GM18867 (cell line): ENCODE measurements at regions not wholly inside any gene's neighbourhood (a gene's known extent, or its start where the extent isn't known, plus 50 kb on each side); places are given as distances from the start of the nearest gene placed in this dataset.

Source experiments
- ATAC-seq: cut with Tn5 transposase; IDR thresholded peaks from one replicate; pipeline ENCODE4 v1.9.1; 2021; ENCODE audit warnings: mild to moderate bottlenecking, moderate library complexity; ENCODE audit not compliant: unreplicated experiment

DNA sequence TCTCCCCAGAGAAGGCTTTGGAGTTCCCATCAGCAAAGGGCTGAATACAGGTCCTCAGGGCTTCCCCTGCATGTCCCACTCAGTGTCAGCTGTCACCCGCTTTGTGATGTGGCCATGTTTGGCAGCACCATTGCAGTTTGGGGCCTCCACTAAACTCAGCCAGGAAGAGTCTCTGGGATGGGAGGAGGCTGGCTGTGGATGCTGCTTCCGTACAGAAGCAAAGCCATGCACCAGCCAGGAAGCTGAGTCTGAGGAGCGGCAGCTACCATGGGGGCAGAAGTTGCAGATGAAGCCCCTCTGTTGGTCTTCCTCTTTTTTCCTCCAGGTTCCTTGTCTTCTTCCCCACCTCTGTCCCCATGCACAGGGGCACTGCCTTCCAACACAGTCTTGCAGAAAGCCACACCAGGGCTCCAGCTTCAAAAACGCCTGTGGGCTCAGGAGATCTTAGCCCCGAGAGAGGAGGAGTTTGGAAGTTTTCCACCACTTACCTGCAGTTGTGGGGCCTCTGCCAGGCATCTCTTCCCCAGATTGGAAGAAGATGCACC lies 416.8 kb downstream of the NPHP4 start:
- no peak for ATAC-seq

DNA sequence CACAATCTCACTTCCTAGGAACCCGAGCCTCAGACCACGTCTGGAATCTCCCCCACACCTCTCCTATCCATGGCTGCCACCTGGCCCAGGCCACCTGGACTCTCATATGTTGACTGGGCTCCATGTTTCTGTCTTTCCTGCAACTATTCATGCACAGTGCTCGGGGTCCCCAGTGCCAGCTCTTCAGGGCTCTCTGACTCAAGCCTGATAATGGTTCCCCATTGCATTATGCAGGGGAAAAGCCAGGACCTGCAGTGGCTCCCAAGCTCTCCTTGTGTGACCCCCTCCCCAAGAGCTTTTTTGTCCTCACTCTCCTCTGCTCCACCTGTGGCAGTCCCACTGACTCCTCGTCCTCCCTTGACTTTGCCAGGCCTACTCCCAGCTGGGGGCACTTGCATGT lies 417.6 kb downstream of the NPHP4 start:
- no peak for ATAC-seq

DNA sequence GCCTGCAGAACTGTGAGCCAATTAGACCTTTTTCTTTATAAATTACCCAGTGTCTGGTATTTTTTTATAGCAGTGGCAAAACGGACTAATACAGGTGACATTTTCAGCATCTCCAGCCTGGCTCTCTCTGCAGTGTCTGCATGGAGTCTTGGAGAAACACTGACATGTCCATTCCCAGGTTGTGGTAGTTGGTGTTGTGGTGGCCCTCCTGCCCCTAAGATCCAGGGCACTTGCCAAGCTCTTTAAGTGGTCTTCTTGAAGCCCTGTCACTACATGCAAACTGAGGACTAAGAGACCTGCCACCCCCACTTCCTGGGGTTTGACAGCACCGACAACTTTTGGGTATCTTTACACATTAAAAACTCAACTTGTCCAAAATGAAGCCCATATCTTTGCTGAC lies 419.4 kb downstream of the NPHP4 start:
- no peak for ATAC-seq

DNA sequence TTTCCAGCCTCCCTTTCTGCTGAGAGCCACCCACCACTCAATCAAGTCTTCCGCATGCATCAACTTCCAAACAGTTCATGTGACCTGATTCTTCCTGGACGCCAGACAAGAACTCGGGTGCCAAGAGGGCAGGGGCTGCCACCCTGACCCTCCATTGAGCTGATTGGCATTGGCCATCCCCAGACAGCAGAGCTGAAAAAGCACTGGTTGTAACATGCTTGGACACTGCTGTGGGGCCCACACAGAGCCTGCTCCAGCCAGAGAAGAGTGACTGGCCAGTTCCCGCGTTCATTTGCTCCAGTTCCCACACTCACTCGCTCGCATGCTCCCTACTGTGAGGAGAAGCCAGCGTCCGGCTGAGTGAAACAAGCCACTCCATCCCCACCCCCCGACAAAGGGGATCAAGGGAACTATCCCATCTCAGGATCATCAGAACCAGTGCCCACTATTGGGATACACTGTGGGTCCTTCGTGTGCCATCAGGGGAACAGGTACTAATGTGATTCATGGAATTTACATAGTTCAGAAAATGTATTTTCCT lies 420.3 kb downstream of the NPHP4 start:
- ATAC-seq: no peak

DNA sequence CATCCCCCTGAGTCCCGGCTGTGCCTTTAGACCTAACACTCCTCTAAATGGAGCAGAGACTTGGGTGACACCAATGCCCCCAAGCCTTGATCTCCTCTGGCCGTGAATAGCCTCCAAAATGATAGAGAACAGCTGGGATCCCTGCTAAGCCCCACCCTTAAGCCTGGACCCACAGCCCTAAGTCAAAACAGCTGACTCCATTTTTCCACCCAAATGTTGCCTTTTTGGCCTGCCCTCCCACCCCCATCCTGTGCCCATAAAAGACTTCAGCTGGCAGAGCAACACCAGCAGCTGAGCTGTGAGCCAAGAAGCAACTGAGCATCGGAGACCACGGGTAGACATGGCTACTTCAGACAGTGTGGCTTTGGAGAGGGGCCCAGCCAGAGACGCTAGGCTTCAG lies 420.8 kb downstream of the NPHP4 start:
- ATAC-seq: no peak

DNA sequence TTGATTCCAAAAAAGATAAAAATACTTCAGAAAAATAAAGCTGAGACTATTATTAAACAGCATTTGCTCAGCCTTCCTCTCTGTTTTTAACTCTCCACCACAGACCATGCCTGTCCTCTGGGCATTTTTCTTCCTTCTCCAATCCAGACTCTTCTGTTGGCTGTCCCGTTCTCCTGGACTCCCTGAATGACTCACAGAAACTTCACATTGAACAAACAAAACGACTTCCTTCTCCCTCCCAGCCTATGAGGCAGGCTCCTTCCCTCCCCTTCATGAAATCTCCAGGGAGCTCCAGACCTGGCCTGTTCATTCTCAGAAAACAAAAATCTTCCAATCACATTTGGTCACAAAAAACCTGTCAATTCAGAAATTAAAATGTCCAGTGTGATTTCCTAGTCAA lies 421.3 kb downstream of the NPHP4 start:
- no peak for ATAC-seq

DNA sequence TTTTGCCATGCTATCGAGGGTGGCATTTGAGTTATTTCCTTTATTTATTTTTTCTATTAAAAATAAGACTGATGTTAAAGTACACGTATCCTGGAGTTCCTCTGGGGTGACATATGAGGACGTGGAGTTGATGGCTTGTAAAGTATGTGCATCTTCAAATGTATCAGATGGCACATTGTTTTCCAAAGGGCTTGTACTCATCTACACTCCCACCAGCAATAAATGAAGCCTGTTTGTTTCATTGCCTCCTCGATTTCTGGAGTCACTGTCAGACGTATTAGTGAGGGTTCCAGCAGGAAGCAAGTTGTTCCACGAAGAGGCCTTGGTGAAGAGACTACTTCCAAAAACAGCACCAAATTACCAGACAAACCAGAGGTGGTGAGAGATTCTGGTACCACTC lies 423.9 kb downstream of the NPHP4 start:
- no peak for ATAC-seq

DNA sequence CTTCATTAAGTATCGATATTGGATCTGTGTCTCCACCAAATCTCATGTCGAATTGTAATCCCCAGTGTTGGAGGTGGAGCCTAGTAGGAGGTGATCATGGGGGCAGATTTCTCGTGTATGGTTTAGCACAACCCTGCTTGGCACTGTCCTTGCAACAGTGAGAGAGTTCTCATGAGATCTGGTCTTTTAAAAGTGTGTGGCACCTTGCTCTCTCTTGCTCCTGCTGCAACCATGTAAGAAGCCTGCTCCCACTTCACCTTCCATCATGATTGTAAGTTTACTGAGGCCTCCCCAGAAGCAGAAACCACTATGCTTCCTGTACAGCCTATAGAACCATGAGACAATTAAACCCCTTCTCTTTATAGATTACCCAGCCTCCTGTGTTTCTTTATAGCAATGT lies 424.4 kb downstream of the NPHP4 start:
- ATAC-seq: no peak

DNA sequence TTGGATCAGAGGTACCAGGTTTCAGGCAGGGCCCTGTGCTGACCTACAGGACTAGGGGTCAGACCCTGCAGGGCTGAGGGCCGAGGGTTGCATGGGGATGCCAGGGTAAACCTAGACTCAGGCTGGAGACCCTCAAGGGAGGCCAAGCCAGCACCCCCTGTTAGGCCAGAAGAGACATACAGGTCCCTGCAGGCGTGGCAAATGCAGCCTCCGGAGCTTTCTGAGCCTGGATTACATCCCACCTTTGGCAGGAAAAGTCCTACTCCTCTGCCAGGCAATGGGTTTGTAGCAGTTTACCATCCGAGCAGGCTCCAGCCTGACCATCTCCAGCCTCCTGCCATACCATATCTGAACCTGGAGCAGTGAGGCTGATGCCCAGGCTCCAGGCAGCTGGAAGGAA lies 425.3 kb downstream of the NPHP4 start:
- ATAC-seq: no peak

DNA sequence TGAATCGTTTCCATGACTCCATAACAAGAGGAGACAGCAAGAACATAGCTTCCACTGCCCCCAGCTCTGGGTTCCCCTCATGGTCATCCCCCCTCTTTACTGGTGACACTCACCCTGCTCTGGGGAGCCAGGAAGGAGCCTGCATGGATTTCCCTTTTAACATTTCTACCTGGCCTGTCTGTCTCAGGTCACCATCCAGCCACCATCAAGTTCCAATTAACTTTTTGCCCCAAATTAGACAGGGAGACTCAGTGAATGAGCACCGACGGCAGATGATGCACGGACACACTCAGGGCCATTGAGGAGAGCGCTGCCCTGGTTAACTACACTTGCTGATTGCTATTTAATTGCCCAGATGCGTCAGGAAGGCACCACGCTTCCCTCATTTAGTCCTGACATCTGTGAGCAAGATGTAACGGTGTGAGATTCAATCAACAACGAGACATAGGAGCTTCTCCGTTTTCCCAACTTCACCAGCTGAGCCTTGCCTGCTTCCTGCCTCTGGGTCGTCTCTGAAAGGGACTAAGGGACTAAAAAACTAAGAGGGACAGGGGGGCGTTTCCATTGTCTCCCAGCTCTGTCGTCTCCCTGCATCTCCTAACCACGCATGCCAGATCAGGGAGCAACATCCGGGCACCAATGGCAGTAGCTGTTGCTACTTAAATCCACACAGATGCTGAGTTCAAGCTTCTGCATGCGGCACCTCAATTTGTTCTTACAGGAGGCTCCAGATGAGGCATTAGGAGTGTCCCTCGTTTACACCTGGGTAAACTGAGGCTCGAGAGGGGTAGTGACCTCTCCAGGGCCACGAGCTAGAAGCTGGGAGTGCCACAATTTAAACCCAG lies 426.7 kb downstream of the NPHP4 start:
- ATAC-seq: no peak

DNA sequence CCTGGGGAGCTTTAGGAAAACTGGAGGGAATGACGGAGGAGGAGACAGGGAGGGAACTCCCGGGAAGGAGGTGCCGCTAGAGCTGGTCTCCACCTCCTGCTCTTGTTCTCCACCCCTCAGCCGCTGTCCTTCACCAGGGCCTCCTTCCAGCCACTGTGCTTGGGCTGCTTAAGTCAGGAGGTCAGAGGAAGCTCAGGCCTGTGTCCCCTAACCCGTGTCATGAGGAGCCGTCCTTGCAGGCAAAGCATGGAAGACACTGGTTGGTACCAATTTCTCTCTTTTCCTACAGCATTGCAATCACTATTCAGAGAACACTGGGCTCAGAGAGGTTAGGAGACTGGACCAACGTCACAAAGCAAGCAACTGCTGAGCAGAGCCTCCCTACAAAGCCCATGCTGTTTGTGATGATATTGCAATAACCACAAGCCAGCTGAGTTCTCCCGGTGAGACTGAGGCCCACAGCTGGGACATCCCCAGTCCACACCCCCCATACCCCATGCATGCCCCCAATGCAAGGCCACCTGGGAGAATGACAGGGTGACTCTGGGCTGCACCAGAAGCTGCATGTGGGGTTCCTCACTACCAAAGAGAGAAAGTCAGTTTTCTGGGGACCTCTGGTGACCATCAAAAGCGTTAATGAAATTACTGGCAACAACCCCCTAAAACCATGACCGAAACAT lies 427.5 kb downstream of the NPHP4 start:
- no peak for ATAC-seq

DNA sequence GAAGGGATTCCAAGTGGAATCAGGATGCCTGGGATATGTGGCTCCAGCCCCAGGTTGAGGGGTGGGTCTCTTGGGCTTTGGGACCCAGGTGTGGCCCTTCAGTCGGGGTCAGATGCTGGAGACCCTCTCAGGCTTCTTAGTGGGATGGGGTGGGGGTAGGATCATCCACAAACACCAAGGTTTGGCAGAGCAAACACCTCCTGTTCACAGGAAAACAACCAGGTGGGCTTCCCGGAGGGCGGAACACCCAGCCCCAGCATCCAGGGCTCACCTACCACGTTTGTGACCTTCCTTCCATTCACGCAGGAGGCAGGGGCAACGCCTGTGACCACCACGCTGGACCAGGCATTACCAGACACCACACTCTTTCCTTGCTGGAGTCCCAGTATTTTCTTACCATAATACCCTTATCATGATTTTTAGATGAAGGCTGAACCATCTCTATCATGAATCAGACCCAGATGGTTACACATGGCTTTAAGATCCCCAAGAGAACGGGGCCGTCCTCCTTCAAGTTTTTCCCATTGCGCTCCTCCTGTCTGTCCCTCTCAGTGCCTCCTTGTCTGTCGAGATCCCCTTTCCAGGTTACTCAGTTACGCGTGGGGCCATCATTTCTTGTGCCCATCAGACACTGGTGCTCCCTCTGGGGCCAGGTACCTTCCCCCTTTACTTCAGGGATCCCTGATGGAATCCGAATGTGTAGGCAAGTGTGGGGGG lies 428.2 kb downstream of the NPHP4 start:
- no peak for ATAC-seq

DNA sequence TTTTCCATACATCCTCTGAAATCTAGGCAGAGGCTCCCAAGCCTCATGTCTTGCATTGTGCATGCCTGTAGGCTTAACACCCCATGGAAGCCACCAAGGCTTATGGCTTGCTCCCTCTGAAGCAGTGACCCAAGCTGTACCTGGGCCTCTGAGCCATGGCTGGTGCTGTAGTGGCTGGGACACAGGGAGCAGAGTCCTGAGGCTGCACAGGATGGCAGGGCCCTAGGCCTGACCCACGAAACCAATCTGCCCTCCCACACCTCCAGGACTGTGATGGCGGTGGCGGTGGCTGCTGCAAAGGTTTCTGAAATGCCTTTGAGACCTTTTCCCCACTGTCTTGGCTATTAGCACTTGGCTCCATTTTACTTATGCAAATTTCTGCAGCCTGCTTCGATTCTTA lies 429.5 kb downstream of the NPHP4 start:
- no peak for ATAC-seq

DNA sequence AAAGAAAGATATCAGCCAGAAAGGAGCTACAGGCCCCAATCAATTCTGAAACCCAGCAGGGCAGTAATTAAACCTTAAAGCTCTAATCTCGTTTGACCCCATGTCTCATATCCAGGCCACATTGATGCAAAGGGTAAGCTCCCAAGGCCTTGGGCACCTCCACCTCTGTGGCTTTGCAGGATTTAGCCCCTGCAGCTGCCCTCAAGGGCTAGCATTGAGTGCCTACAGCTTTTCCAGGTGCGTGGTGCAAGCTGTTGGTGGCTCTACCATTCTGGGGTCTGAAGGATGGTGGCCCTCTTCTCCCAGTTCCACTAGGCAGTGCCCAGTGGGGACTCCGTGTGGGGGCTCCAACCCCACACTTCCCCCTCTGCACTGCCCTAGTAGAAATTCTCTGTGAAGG lies 429.9 kb downstream of the NPHP4 start:
- ATAC-seq: no peak

DNA sequence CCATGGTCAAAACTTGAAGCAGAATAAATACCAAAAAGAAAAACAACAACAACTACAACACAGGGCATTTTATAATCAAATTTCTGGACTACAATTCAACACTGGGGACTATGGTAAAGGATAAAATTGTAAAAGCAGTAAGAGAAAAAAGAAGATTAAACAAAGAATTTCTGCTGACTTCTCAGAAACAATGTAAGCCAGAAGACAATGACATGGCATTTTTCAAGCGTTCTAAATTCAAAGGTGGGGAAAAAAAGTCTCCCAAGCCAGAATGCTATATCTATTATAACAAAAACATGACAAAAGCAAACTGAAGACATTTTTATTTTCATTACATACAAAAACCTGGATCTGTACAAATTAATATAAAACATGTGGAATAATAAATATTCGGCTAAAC lies 433.1 kb downstream of the NPHP4 start:
- ATAC-seq: no peak

DNA sequence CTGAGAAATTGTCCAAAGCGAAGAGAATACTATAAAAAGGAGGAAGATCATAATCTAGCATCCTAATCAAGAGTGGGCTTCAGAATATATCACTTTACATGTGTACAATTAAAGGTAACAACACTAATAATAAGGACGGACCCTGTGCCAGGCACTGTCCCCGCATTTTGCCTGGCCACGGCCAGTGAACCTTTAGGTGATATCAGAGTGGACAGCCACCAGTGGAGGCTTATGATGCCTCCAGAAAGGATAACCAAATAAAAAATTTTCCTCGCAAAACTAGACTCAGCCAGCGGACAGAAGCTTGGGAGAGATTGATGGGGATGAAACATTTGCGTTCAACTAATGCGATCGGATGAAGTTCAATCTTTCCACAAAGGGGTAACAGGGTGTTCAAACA lies 436.4 kb downstream of the NPHP4 start:
- ATAC-seq: no peak

DNA sequence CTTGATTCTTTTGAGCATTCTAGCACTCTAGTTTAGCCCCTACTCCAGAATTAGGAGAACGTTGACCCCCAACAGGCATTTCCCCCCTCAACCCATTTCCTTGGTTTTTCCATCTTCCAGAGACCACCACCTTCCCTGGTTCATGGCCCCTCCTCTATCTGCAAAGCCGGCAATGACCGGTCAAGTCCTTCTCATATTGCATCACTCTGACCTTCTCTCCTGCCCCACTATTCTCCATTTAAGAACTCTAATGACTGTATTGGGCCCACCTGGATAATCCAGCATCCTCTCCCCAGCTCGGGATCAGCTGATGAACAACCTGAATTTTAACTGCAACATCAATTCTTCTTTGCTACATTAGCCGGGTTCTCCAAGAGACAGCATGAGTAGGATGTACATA lies 437.4 kb downstream of the NPHP4 start:
- ATAC-seq: no peak

DNA sequence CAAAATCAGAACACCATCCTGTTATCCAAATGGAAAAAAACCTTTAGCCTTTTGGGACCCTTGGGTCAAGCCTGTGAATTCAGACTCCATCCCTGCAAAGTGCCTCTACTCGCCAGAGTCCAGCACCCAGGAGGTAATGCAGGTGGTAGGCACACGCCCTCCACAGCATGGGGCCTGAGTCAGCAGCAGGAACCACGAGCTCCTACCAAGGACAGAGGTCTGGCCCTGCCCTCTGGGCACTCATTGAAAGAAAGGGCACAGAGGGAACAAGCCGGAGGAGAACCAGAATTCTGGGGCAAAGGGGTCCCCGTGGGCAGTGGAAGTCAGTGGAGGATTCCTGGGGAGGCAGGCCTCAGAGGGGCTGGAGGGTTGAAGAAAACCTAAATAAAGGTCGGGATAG lies 438.1 kb downstream of the NPHP4 start:
- ATAC-seq: no peak

DNA sequence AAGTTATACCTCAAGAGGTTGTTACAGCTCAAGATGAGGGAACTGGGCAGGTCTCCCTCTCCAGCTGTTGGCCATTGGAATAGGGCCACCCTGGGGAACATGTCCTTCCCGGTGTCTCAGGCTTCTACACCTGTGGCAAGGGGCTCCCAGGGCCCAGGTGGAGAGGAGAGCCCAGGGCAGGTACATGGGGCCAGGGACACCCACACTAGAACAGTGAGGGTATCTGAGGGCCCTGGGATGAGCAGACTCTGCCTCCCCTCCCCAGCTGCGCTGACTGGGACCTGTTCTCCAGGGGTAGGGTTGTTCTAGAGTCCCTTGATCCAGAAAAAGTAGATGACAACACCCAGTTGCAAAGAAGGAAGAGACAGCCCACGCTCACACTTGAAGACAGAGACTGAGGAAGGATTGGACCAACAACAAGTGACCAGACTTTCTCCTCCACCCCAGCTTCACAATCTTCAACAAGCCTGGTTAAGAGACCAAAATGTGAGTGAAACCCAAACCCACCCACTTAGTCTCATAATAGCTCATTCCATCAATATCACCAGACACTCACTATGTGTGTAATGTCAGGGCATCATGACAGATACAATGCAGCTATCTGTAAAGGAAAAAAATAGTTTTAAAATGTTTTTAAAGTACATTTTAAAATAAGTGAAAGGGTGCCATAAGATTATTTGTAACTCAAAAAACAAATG lies 439.3 kb downstream of the NPHP4 start:
- ATAC-seq: no peak

DNA sequence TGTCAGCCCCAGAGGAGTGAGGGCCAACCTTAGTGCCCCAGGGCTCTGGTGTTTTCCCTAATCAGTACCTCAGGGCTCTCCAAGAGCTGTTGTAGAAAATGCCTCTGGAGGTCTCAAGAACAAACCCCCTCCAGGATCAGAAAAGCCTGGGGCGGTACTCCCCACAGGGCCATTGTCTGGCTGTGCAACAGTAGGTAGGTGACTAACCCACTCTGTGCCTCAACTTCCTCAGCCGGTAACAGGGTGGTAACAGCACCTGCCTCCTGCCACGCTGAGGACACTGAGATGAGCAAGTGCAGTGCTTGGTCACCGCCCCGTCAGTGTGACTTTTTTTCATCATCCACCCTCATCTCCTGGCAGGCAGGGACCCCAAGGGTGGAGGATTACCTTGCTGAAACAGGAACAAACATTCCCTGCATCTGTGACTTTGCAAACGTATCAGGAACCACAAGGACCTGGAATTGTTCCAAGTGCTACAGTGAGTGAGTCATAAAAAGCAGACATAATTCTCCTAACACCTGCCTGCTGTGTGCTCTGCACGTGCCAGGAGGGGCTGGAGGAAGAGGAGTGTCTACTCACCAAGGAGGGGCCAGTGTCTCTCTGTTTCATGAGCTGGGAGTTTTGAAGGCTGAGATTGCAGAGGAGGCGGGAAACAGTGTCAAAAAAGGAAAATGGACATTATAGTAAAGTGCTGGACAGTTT lies 440.8 kb downstream of the NPHP4 start:
- ATAC-seq: no peak
